SIG-M5 treated with dmso at 0.1 percent for 504 hours (cell line): ENCODE measurements at regions not wholly inside any gene's neighbourhood (a gene's known extent, or its start where the extent isn't known, plus 50 kb on each side); places are given as distances from the start of the nearest gene placed in this dataset.

ENCODE experiments used
- DNase-seq: peaks from one replicate; lab custom pipeline; 2025; ENCODE audit not compliant: unreplicated experiment; lab: John Stamatoyannopoulos, UW

- DNase-seq: no peak
Observed at GRCh38 chr22:34301569-34301968, 381.3 kb upstream of the LARGE1 start.

- DNase-seq: no peak
Observed at GRCh38 chr22:34303656-34304055, 383.4 kb upstream of the LARGE1 start.

DNA sequence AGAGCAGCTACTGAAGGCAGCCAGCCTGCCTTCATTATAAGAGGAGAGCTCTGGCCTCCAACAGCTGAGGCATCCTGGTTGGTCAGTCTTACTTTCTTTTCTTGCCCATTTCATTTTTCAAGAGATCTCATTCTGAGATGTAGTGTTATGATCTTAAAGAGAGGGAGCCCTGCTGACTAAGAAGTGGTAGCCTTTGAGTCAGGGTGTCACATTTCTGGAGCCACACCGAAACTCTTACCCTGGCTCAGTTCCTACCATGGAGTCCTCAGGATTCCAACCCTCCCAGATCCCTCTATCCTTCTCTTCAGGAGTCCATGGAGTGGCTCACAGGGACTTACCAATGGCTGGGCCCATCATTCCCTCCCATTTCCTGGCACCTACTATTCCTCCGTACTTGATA lies 386.1 kb upstream of the LARGE1 start:
- no peak for DNase-seq

DNA sequence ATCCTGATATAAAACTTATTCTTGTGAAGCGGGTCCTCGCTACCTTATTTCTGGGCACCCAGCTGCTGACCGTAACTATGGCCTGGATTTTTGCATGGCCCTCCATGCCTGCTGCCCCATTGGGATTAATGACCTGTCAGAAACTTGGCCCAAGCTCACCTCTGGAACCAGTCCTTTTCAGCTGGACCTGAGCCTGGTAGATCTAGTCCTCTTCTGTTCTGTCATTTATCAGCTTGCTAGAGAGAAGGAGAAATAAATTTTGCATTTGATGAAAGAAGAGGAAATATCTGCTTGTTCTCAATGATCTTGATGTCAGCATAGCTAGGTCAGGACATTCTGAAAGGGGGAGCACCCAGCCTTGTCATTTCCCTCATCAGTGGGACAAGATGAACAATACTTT lies 387.8 kb upstream of the LARGE1 start:
- DNase-seq: no peak

DNA sequence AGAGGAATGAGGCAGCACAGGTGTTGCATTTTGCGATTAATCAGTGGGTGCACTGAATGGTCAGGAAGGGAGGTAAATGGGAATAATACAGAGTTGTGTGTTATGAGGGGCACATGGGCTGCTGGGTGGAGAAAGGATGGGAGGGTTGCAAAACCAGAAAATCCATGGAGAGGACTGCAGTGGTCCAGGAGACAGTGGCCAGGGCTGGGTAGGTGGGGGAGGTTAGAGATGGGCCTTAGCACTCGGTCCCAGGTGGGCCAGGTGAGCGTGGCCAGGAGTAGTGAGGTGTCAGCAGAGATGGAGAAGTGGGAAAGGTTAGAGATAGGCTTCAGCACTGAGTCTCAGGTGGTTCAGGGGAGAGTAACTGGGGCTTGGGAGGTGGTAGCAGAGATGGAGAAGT lies 399.1 kb upstream of the LARGE1 start:
- no peak for DNase-seq

GRCh38 chr22:34324763-34325162 lies 404.5 kb upstream of the LARGE1 start:
- DNase-seq: no peak

DNA sequence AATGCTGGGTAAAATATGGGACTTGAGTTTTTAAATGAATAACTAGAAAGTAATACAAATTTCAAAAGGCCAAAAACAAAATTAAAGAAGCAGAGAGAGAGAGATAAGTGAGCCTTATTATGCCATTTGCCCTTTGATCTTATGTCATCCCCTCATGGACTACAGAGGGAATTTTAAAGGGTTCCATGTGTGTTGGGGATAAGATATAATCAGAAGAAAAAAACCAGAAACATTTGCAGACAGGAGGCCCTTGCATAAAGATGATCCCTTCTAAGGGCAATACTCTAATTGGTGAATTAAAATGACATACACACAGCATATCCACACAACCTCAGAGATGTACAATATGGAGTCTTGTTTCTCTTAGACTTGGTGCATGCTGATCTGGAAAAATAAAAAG lies 406.6 kb upstream of the LARGE1 start:
- no peak for DNase-seq

DNA sequence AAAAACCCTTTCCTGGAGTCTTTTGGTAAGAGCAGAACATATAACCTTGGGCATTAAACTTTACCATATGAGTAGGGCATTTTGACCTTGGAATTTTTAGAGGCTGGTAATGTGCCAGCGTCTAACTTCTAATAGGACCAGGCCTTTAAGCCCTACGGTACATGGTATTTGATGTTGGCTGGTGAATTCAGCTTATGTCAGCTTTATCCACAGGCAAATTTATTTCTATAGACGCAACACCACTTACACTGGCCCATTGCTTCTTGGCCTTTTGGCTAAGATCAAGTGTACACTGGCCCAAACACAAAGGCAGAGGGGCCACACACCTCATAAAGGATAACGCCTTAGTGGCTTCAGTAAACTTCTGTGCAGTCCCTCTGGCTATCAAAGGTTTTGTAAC lies 410.2 kb upstream of the LARGE1 start:
- DNase-seq: no peak

- DNase-seq: no peak
Observed at GRCh38 chr22:34333285-34333684, 413.0 kb upstream of the LARGE1 start.

- no peak for DNase-seq
Observed at GRCh38 chr22:34334893-34335292, 414.6 kb upstream of the LARGE1 start.

DNA sequence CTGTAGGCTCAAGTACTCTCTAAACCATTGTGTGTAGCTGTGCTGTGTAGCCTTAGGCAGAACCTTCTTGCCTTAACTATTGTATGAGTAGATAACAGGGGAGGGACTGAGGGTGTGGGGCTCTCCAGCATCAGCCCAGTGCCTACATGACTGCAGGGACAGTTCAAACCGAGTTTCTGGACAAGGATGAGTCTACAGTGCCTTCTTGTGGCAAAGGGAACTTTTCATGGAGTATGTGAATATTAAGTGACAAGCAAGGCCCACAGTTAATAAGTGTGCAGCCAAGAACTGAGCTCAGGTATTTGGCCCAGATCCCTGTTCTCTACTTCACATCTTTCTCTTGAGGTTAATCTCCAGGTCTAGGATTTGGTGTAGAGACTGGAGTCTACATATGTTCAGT lies 424.4 kb upstream of the LARGE1 start:
- DNase-seq: peak; percentile 1

DNA sequence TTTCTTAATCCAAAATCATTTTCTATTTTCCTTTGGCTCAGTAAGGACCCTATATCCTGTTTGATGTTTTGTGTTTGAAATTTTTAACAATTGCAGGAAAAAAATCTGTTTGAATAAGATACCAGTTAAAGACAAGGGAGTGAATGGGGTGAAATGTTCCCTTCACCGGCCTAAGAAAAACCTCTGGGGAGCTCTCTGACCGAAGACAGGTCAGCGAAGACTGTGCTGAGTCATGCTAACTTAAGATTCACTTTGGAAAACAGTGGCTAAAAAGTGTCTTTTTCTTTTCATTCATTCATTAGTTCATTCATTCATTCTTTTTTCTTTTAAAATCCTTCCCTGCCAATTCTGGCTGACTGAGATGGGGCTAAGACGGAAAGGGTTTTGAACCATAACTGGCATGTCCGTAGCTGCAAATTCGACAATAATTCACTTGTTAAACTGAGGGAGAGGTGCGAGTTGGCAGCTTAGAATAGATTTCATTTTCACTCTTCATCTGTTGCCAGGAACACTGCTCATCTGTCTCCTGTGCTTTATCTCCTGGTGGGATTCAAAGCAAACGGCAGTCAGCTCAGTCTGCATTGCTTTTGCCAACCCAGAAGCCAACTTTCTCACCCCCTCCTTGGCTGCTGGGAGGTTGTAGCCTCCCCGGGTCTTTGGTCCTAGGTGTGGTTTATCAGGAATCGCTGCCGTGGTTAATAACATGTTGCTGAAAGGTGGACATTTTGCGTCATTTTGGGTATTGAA lies 434.0 kb upstream of the LARGE1 start:
- DNase-seq: no peak

GRCh38 chr22:34356481-34356880 lies 436.2 kb upstream of the LARGE1 start:
- DNase-seq: no peak

DNA sequence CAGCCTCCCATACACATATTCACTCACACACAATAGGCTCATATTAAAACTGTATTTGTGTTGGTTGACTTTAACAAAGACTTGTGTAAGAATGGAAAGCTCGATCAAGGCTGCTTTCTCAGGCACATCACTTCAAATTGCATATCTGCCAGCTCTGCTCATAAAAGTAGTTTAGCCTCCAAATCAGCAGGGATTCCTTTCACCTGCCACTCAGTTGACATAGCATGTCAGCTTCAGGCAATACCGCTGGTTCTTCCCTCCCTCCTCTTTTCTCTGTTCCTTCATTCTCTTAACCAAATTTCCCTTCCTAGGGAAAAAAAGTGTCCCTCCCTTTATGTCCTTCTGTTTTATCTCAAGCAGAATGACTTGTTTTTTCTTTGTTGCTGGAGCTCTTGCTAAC lies 450.4 kb upstream of the LARGE1 start:
- DNase-seq: no peak

- DNase-seq: no peak
Observed at GRCh38 chr22:34379825-34380224, 459.5 kb upstream of the LARGE1 start.

GRCh38 chr22:34380532-34380931 lies 460.3 kb upstream of the LARGE1 start:
- no peak for DNase-seq

GRCh38 chr22:34390400-34390799 lies 470.1 kb upstream of the LARGE1 start:
- no peak for DNase-seq

DNA sequence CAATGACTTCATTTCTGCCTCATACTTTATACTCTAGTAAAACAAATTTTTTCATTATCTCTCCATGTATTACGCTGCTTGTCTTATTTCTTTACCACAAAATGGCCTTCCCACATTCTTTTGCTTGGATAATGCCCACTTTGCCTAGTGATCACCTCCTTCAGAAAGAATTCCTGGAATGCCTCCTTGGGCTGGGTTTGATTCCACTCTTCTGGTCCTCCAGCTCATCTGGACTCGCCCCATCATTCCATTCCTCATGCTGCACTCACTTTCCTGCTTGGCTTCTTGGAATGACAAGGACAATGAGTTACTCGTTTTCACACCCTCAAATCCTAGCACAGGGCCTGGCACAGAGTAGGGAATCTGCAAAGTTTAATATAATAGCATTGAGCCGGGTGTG lies 475.1 kb upstream of the LARGE1 start:
- no peak for DNase-seq

DNA sequence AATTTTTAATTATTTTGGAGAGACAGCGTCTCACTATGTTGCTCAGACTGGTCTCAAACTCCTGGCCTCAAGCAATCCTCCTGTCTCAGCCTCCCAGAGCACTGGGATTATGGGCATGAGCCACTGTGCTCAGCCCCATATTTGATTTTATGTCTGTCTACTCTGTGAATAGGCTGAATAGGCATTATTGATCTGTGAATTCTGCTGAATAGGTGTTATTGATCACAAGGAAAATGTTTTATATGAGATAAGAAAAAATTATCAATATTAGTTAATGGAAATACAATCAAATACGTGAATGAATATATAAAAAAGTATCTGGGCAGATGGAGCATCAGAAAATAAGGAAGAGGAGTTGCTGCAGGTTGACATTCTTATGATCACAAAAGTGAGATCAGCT lies 483.4 kb upstream of the LARGE1 start:
- no peak for DNase-seq

DNA sequence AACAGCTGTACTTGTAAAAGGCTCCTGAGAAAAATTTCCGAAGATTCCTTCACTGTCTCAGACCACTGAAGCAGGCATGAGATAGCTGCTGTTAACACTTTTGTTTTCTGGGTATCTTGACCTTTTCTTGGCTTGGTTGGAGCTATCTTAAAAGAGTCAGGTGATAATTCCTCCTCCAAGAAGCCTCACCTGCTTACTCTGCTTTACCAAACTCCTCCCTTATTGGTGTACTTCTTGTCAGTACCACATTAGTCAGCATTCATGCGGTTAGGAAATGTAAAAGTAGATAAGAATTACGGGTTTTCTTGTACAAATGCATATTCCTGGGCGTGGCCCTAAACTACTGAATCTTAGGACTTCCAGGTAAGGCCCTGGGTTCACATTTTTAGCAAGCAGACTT lies 489.8 kb upstream of the LARGE1 start:
- no peak for DNase-seq

DNA sequence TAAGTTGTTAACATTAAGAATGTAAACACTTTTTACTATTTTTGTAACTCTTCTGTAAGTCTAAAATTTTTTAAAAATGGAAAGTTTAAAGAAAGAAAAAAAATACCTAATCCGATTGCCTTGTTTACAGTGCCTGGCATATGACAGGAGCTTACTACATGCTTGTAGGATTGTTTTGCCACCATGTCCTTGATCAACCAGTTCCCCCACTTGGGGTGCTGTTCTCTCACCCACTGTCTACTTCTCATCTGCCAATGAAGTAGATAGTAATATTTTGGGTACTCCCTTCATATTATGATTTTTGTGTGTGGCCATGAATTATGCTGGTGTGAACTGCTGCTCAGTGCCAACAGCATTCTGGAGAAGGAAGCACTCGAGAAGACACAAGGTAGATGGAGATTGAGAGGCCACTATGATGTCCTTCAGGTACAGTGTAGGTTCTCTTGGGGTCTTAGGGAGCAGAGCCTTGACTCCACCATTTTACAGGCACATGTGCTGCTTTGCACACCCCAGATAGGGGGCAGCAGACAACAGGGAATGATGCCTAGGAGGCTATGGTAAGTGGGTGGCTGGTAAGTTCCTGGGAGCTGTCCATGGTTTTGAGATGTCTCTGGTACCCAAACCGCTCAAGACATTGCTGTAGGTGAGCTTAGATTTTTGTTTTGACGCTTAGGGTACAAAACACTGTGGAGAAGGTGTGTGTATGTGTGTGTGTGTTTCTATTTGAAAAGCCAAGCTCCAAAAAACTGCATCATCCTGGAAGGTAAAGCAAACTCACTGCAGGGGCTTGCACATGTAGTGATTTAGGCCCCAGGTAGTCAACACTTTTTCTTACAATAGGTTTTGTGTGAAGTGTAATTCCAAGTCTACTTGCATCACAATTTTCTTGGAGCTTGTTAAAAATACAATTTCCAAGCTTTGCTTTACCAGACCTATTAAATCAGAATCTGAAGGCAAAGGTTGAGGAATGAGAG lies 494.5 kb upstream of the LARGE1 start:
- peak; percentile 82 for DNase-seq
